ENCODE measurements at regions not wholly inside any gene's neighbourhood (a gene's known extent, or its start where the extent isn't known, plus 50 kb on each side); places are given as distances from the start of the nearest gene placed in this dataset.
A peak's percentile ranks its signal among the peaks of the same experiment; 100 is the strongest.

DNA sequence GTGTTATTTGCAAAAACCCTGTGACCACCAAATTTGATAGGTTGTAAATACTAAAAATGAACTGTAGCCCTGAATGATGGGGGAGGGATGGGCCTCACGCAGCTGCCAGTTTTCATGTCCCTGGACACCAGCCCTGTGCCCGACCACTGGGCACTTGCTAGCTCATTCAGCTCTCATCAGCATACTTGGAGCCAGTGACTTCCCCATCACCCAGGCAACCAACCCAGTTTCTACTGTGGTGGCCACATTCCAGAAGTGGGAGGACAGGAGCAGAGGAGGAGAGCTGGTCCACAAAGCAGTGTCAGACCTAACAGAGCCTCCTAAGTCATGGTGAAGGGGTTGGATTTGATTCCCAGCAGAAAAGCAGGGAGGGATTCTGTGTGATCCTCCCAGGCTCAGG, 128.2 kb downstream of the CPEB2 start:
- ATAC-seq, result no peak
- DNase-seq, result no peak

DNA sequence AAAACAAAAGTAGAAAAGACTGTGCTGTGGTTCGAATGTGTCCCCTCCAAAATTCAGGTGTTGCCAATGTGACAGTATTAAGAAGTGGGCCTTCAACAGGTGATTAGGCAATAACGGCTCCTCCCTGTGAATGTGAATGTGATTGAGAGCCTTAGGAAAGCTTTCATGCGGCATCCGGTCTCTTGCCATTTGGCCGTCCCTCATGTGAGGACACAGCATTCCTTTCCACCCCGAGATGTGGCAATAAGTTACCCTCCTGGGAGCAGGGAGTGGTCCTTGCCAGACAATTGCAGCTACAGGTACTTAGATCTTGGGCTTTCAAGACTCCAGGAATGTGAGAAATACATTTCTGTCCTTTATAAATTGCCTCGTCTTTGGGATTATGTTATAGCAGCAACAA, 129.3 kb downstream of the CPEB2 start:
- ATAC-seq (no peak), DNase-seq (no peak)

DNA sequence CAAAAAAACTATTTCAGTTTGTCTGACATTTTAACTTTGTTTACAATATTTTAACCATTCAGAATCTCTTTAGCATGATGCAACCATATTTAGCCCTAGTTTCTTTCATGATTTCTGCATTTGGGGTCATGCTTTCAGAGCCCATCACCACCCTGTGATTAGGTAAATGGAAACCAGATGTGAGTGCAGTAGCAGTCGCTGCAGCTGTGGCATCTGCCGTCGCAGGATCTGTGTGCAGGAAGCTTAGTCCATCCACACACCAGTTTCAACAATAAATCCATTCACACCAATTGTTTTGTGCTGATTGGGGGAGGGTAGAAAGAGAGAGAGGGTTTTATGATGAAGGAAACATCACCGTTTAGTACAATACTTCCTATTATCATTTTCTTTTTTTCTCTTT, 130.5 kb downstream of the CPEB2 start:
- ATAC-seq (no peak), DNase-seq (no peak)

DNA sequence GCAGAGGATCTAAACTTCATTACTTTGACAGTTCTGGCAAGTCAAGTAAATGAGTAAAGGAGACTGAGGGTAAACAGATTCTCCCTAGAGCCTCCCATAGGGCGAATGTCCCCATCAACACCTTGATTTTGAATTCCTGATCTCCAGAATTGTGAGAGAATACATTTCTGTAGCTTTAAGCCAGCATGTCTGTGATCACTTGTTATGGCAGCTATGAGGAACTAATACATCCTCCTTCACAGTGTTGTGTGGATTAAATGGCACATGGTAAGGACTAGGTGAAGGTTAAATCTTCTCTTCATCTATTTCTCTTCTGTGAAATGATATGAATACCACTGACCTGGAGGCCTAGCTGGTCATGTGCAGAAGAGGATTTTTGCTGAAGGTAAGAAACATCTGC, 137.3 kb downstream of the CPEB2 start:
- no peak for DNase-seq
- ATAC-seq, result no peak

DNA sequence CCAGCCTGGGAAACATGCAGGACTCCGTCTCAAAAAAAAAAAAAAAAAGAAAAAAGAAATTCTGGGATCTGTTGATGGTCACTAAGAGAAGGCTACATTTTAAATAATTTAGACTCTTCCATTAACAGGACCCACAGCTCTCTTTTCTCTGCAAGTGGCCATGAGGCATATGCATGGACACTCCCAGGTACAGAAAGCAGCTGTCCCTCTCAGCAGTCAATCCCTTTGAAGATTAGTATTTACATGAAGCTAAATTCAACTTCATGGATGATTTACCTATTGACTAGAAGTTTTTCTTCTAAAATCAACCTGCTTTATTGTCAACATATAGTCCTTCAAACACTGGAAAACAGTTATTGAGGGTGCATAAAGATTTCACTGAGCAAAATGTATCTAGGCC, 139.9 kb downstream of the CPEB2 start:
- ATAC-seq (no peak), DNase-seq (no peak)

DNA sequence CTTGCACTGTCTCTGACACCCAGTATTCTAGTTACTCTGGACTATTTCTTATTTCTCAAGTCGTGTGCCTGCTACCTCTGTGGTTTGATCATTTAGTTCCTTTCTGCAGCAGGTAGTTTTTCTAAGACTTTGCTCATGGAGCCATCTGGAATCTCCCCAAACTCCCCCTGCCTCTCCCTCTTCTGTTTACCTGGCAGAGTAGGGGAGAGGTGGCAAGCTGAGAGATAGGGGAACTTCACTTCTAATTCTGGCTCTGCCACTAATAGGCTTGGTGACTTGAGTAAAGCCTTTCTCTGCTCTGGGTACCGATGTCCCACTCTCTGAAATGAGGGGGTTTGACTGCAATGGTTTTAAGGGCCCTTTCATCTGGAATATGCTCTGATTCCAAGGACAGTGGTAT, 141.3 kb downstream of the CPEB2 start:
- ATAC-seq, result no peak
- no peak for DNase-seq

DNA sequence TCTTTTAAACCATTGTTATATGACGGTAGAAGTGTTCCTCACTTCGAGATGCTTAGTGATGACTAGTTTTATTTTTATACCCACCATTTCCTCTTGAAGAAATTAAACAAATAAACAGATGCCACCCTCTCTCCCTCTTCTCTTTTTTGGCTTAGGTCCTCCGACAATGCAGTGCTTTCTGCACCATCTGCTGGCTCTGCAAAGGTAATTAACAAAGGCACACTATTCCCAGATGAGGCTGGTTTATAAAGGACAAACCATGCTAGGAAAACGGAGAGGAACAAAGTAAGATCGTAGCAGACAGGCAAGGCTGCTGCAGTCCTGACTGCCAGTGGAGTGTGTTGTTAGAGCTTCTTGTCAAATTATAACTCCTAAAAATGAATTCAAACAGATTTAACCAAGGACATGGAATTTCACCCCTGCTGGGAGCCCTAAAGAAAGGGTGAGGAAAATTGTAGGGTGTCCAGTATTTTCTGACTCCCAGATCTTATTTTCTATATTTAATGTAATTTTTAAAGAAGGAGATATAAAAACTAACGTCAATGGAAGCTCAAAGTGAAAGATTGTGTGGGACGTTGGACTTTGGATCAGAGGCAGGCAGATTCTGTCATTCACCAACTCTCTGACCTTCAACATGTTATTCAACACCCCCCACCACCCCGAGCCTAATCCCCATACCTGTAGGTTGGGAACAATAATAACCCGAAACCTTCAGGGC, 142.1 kb downstream of the CPEB2 start:
- DNase-seq (no peak), ATAC-seq (no peak)

DNA sequence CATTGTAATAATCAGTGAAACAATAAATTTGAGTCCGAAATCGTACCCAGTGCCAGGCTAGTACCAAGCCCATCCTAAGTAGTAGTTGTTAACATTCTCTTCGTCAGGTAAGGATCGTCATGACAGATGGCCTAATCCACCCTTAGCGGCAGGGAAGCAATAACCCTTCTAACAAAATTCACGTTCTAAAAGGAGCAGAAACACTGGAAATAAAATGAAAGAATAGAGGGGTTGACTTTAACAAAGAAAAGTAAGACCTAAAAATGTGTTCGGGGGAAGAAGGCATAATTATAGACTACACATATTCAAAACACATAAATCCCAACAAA, 142.7 kb downstream of the CPEB2 start:
- no peak for DNase-seq
- ATAC-seq, result no peak

DNA sequence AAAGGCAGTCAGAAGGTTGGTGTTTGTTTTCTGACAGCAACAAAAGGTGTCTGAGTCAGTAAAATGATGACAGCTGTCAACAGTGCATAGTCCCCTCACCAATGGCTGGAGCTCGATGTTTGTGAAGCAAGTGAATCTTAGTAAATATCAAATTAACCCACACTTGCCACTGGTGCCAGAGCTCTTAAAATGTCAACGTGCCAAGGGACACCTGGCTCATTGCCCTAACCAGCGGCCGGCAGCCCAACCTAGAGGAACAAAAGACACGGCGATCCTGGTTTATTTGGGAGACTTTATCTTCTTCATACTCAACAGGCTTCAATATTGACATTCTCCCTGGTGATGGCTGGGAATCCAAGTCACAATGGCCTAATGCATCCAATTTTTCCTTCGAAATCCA, 143.4 kb downstream of the CPEB2 start:
- DNase-seq (no peak), ATAC-seq (no peak)

DNA sequence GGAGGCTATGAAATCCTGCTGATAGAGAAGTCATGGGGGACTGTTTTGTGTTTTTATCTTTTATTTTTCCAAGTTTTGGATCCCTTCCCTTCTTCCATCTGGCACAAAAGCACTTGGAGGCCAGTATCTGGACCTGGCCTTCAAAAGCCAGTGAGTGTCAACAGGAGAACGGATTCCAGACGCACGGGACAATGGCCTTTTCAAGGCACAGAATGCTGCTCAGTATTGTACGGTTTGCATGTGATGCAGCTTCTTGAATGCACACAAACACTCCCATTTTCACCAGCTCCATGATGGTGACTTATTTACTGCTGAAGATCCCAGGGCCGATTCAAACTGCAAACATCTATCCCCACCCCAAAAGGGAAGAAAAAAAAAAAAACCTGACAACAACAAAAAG, 145.4 kb downstream of the CPEB2 start:
- DNase-seq, result no peak
- ATAC-seq, result no peak

DNA sequence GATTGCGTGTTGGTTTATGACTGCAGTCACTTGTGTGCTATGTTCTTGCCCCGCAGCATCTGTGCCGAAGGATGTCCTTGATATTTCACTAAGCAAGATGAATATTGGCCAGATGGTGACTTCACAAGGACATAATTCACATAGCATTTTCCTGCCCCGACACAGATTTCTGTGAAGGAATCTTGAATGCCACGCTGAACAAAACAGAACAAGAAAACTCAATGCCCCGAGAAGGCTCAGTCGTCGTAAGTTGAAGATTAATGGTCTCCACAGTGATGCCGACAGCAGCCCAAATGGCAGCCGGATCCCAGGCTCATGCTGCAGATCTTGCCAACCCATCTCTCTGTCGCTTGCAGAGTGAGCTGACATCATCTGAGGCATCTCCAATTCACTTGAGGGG, 145.9 kb downstream of the CPEB2 start:
- no peak for ATAC-seq
- no peak for DNase-seq

DNA sequence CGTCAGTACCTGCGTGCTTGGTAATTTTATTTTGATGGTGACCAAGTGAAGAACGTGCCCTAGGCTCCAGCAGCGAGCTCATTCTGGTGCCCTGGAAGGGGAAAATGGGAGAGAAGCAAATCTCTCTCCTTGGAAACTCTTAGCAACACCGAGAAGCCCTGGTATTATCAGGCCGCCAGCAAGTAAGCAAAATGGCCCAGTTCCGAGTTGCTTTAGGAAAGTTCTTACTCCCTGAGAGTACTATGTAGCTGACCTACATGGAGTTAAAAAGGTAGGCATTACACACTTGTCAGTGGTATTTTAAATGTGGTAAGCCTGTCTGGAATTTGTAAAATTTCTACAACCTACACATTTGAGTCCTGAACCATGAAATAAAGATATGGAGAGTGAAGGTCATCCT, 146.4 kb downstream of the CPEB2 start:
- no peak for DNase-seq

DNA sequence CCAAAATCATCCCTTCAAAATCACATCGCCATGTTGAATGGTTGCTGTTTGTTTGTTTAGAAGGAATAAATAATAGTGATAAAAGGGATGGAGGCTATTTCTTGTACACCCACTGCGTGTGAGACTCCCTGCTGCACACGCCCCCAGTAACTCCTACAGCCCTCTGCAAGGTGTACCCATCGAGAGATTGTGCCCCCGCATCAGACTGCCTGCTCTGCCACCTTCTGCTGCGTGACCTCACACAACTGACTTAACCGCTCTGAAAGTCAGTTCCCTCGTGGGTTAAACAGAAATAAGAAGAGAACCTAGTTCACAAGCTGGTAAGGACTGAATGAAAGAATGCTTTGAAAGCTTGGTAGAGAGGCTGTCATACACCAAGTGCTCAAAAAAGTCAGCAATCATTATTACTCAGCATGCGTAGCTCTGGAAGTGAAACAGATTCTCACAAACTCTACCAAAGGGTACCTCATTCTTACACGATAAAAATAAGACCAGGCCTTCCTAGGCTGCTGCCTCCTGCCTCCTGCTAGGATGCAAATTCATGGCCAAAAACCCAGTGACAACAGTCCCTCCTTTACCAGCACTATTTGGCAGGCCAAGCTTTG, 147.1 kb downstream of the CPEB2 start:
- no peak for DNase-seq
- ATAC-seq, result no peak

More for the DNA sequence above, 146.4 kb downstream of the CPEB2 start:
- no peak for ATAC-seq

DNA sequence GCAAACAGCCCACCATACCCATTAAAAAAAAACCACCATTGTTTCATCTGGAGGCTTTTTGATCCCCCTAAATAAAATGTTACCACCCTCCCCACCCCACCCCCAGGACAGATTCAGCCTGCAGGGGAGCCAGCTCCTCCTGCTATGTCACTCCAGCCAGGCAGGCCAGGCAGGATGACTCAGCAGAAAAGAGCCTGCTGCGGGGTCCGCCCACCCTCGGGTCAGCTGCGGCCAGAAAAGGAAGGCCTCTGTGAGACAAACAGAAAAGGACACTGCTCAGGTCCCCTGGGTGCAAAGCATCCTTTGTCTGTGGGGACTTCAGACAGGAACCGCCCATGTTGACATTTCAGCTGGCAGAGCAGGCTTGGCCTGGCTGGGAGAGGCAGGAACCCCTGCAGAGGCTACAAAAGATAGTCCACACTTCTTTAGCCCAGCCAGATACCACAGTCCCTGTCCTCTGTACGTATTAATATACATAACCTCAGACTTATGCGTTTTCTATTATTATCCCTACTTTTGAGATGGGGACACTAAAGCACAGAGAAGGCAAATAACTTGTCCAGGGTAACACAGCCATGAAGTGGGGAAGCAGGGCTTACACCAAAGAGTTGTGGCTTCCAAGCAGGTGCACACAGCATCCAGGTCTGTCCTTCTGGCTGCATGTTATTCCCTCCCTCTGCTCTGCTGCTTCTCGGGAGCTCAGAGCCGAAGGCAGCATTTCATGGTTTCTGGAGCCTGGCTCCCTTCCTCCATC, 147.7 kb downstream of the CPEB2 start:
- DNase-seq (peak; percentile 5), ATAC-seq (peak; percentile 14)

DNA sequence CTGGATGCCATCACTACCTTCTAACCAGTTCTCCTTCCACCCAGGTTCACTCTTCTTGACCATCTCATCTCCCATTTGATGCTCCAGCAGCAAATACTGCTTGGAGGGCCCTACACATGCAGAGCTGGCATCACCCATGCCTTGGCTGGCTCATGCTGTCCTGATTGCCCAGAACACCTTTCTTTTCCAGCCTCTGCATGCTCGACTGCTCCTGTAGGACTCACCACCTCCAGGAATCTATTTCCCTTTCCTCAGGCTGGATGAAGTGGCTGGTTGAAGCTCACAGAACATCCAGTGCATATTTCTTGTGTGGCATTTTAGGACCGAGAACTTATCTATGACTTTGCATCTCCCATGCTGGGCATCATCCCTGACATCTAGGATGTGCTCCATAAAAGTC, 148.3 kb downstream of the CPEB2 start:
- DNase-seq (no peak), ATAC-seq (no peak)

DNA sequence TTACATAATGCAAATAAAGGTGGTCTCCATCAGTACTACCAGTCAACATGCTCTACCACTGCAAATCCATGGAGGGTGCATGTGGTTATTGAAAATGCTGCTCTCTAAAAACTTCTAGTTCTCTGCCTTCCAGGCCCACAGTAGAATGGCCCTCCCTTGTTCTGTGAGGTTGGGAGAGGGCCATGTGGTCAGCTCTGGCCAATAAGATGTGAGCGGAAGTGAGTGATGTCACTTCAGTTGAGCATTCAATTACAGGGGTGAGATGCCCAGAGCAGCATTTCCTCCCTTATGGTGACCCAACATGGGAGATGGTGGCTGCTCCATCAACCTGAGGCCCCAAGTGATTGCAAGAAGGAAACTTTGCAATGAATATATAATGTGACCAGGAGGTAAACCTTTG, 148.8 kb downstream of the CPEB2 start:
- no peak for ATAC-seq
- DNase-seq, result no peak

DNA sequence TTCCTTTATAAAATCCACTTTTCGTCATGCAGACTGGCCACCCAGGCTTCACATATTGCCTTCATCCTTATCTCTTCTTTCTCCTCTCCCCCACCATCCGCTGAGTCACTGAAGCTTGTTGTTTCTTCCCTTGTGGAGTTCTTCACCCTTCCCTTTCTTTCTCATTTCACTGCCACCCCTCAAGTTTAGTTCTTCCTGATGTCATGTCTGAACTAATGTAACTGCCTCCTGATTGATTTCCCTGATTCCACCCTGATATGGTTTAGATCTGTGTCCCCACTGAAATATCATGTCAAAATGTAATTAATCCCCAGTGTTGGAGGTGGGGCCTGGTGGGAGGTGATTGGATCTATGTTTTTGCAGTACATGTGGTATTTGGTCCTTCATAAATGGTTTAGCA, 151.4 kb downstream of the CPEB2 start:
- ATAC-seq (no peak), DNase-seq (no peak)

DNA sequence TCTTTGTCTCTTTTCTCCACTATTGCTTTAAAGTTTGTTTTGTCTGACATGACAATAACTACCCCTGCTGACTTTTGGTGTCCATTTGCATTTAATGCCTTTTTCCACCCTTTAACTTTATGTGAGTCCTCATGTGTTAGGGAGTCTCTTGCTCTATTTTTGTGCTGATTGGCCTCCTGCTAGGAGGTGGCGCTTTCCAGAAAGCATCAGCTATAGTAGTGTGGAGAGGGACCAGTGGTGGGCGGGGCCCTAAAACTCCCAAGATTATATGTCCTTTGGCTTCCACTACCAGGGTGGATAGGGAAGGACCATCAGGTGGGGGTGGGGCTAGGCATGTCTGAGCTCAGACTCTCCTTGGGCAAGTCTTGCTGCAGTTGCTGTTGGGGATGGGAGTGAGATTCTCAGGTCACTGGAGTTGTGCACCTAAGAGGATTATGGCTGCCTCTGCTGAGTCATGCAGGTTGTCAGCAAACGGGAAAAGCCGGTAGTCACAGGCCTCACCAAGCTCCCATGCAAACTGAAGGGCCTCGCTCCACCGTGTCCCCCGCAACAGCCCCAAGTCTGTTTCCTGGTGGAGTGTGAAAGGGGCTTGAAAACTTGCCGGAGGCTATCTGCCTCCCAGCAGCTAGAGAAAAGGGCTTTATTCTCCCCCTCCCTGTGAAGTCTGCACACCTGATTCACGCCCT, 156.3 kb downstream of the CPEB2 start:
- DNase-seq, result no peak
- ATAC-seq, result no peak

DNA sequence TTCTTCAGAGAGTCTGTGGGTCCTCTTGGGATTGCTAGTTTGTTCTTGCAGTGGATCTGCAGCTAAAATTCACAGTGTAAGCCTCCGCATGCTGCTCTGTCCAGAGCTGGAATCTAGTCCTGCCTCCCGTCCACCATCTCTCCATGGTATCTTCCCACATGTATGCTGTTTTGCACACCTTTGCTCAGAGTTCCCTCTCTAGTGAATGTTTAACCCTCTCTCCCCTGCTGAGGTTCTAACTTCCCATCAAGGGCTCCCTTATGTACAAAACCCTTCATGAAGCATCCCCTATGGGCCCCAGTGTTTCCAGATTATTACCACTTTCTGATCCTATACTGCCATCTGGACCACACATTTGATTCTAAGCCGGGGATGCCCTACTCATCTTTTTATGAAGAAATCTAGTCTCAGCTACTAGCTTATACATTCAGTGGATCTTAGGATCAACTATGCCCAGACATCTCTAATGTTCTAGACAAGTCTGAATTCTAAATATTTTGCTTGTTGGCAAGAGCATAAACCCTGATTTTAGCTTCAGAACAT, 157.3 kb downstream of the CPEB2 start:
- DNase-seq (no peak), ATAC-seq (no peak)

DNA sequence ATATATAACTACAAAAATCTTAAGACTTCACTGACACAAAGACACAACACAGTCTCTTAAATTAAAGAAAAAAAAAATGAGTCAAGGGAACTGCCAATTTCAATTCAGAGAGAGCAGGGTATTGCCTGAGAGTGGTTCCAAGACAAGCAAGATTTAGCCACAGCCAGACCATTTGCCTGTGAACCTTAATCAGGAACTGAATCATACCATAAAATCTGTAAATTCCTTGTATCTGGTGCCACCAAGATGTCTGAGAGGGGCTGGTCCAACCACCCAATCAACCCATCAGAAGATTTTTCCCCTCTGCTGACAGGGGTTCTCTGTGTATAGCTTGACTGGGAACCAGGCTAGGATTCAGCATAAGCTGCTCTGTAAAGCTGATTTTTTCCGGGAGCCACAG, 159.2 kb downstream of the CPEB2 start:
- ATAC-seq (no peak), DNase-seq (no peak)

DNA sequence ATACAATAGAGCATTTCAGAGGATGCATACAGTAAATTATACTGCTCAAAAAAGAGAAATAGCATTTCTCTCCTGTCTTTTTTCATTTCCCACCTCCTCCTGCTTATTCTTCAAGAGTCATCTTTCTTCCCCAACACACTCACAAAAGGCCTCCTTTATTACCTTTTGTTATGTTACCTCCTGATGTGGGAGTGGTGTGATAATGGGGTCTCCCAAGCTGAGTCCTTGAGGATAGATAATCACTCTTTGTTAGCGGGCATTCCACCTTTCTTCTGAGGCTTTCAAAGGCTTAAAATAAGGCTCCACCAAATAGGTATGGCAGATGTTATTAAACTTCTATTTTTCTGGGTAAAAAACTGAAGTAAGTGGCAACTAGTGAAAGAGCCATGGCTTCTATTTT, 159.8 kb downstream of the CPEB2 start:
- ATAC-seq, result no peak
- no peak for DNase-seq

DNA sequence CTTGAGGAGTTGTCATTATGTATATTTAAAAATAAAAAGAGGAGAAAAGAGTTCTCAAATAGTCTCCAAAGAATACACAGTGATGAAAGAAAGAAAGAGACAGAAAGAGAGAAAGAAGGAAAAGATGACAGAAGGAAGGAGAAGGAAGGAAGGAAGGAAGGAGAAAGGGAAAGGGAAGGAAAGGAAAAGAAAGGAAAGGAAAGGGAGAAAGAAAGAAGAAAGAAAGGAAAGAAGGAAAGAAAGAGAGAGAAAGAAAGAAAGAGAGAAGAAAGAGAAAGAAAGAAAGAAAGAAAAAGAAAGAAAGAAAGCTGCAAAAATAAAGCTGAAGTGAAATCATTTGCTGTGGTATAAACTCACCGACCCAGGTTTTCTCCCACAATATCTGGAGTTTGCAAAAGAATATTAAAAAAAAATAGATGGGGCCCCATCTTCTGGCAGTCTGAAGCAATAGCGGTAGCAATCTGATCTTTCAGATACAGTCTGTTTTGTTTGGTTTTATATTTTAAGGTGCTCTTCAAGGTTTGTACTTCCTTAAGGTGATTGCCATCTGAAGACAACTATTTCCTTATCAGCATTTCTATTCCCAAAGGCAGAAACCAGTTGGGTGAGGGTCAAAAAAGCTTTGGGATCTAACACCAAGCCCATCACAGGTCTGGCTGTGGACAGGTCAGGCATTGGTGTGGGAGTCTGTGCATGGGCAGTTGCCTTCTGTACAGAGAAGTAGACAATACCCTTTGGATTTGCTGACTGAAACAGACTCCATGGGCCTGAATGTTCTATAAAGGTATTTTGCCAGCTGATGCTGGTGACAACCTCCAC, 160.4 kb downstream of the CPEB2 start:
- DNase-seq (no peak), ATAC-seq (no peak)

All from stimulated activated naive CD8-positive, alpha-beta T cell treated with anti-CD3 and anti-CD28 coated beads, Interleukin-15, Interleukin-2, amounts not matched to agents 100 U/mL and 50 U/mL, for 24 hours (primary cell).